ENCODE measurements at regions not wholly inside any gene's neighbourhood (a gene's known extent, or its start where the extent isn't known, plus 50 kb on each side); places are given as distances from the start of the nearest gene placed in this dataset.

- DNase-seq (ENCODE audit: low spot score) (no peak), ATAC-seq (ENCODE audit: low FRiP score) (no peak)
- no peak for TF ChIP-seq CTCF (IDR thresholded peaks at IDR 0.05)
These were observed 53.2 kb upstream of the PKP2 start for GRCh38 chr12:32949815-32950214.

- ATAC-seq (ENCODE audit: low FRiP score) (no peak), DNase-seq (ENCODE audit: low spot score) (no peak)
These were observed 50.9 kb upstream of the PKP2 start for GRCh38 chr12:32947206-32948067.

GRCh38 chr12:32946504-32947131 lies 50.0 kb upstream of the PKP2 start:
- no peak for ATAC-seq (ENCODE audit: low FRiP score)
- DNase-seq (ENCODE audit: low spot score) = no peak
- no peak for TF ChIP-seq CTCF (IDR thresholded peaks at IDR 0.05)

More at GRCh38 chr12:32947206-32948067, 50.9 kb upstream of the PKP2 start:
- TF ChIP-seq CTCF (IDR thresholded peaks at IDR 0.05) = no peak

Data from omental fat pad (tissue), 3 donors.